MCF 10A (cell line): ENCODE measurements at regions not wholly inside any gene's neighbourhood (a gene's known extent, or its start where the extent isn't known, plus 50 kb on each side); places are given as distances from the start of the nearest gene placed in this dataset.

Source experiments
- BruUV-seq: library from RNA; stranded (reverse); fragments of 400-500 nt; replicated peaks from 2 replicates; lab custom pipeline; 2021; lab: Mats Ljungman, UMichigan
- CTCF ChIA-PET: fragments of 300-600 bp; sonication (Branson Sonifier 250); formaldehyde crosslinking; extraction: SDS; loops from one replicate; lab custom pipeline; 2021; ENCODE audit warnings: antibody characterized with exemption, inconsistent platforms; lab: Yijun Ruan, JAX
- POLR2A ChIA-PET: fragments of 300-600, 350-650 bp; sonication (Branson Sonifier 250); formaldehyde crosslinking; extraction: SDS; loops from one replicate; lab custom pipeline; 2020; ENCODE audit warnings: antibody characterized with exemption, inconsistent platforms; lab: Yijun Ruan, JAX
- DNase-seq: peaks from one replicate; pipeline ENCODE4 v3.0.0-alpha.2; 2018; ENCODE audit not compliant: unreplicated experiment
- H3K27ac Mint-ChIP-seq: one replicate; pipeline ENCODE4 v1.8.0; 2022; ENCODE audit warnings: mild to moderate bottlenecking, low read depth, mixed read lengths; ENCODE audit not compliant: unreplicated experiment
- H3K27me3 Mint-ChIP-seq: one replicate; pipeline ENCODE4 v1.8.0; 2022; ENCODE audit warnings: mixed read lengths; ENCODE audit not compliant: insufficient read depth, unreplicated experiment
- H3K36me3 Mint-ChIP-seq: one replicate; pipeline ENCODE4 v1.8.0; 2022; ENCODE audit warnings: mild to moderate bottlenecking, moderate library complexity, mixed read lengths; ENCODE audit not compliant: insufficient read depth, unreplicated experiment
- H3K4me1 Mint-ChIP-seq: one replicate; pipeline ENCODE4 v1.8.0; 2022; ENCODE audit warnings: mixed read lengths; ENCODE audit not compliant: insufficient read depth, unreplicated experiment
- H3K4me3 Mint-ChIP-seq: one replicate; pipeline ENCODE4 v1.8.0; 2022; ENCODE audit warnings: mild to moderate bottlenecking, moderate library complexity, mixed read lengths; ENCODE audit not compliant: unreplicated experiment
- H3K9me3 Mint-ChIP-seq: one replicate; pipeline ENCODE4 v1.8.0; 2022; ENCODE audit warnings: mixed read lengths; ENCODE audit not compliant: unreplicated experiment
- CTCF ChIP-seq: fragments of 200-600 bp; IDR thresholded peaks from one replicate; pipeline ENCODE4 v1.8.0; 2022; ENCODE audit warnings: antibody characterized with exemption, mild to moderate bottlenecking; ENCODE audit not compliant: unreplicated experiment
- intact Hi-C: fragments of 100-400 bp; cut with micrococcal nuclease; formaldehyde crosslinking; loops from 2 replicates; pipeline ENCODE4 v1.14.1; 2022

DNA sequence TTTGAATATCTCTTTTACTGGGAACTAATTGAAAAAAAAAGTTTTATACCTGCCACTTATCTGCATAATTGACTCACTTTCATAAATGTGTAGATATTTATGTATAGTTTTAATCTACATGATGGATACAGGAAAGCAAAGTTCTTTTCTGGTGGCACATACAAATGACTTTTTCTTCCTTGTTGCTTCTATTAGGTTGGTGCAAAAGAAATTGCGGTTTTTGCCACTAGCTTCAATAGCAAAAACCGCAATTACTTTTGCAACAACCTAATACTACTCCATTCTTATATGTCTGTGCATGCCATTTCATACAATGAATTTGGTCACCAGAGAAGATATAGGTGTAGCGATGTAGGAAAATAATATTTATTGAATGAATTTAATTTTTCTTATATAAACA, 344.5 kb upstream of the PCDH20 start:
- intact Hi-C loops, result no loop called here
- no peak overlapping the region for H3K4me3 Mint-ChIP-seq

GRCh38 chr13:61756031-61756430, 340.4 kb upstream of the PCDH20 start:
- Mint-ChIP-seq H3K4me3 (no peak overlapping the region), H3K36me3 (no peaks in the 10 kb centered on the region), H3K27me3 (no peaks in the 10 kb centered on the region), H3K27ac (no peak overlapping the region), H3K9me3 (peaks cover 15% of the 10 kb centered on the region), H3K4me1 (no peaks in the 10 kb centered on the region)
- ChIA-PET CTCF (no interaction called here), POLR2A (interaction anchor here (0.7 kb wide), 1 partner anchor 265 kb away, joined by 3 read pairs; no protein-coding TSS in a partner anchor)
- intact Hi-C loops, result no loop called here
- DNase-seq, result no peak
- BruUV-seq, result no TSS peak
- no peak for TF ChIP-seq CTCF

More for the DNA sequence above, 344.5 kb upstream of the PCDH20 start:
- H3K36me3 Mint-ChIP-seq, result no peaks in the 10 kb centered on the region
- POLR2A ChIA-PET, result no interaction called here
- H3K9me3 Mint-ChIP-seq, result peaks cover 6% of the 10 kb centered on the region
- no peak overlapping the region for H3K27ac Mint-ChIP-seq
- no peak for DNase-seq
- CTCF ChIA-PET, result no interaction called here
- BruUV-seq, result no TSS peak
- TF ChIP-seq CTCF, result no peak
- H3K4me1 Mint-ChIP-seq, result no peaks in the 10 kb centered on the region
- H3K27me3 Mint-ChIP-seq, result no peaks in the 10 kb centered on the region

GRCh38 chr13:61751039-61751438, 335.4 kb upstream of the PCDH20 start:
- Mint-ChIP-seq H3K27ac (no peak overlapping the region), H3K9me3 (peaks cover 15% of the 10 kb centered on the region), H3K36me3 (no peaks in the 10 kb centered on the region), H3K27me3 (no peaks in the 10 kb centered on the region), H3K4me3 (no peak overlapping the region), H3K4me1 (no peaks in the 10 kb centered on the region)
- BruUV-seq, result no TSS peak
- CTCF ChIA-PET, result no interaction called here
- POLR2A ChIA-PET, result interaction anchor here (0.5 kb wide), 1 partner anchor 37 kb away, joined by 3 read pairs; no protein-coding TSS in a partner anchor
- no peak for TF ChIP-seq CTCF
- no peak for DNase-seq
- intact Hi-C loops, result no loop called here

- Mint-ChIP-seq H3K27me3 (no peaks in the 10 kb centered on the region), H3K27ac (no peak overlapping the region), H3K36me3 (no peaks in the 10 kb centered on the region)
Measured at GRCh38 chr13:61738236-61738750, 322.6 kb upstream of the PCDH20 start.

More at GRCh38 chr13:61738236-61738750, 322.6 kb upstream of the PCDH20 start:
- H3K9me3 Mint-ChIP-seq, result peaks cover 39% of the 10 kb centered on the region
- intact Hi-C loops, result no loop called here
- no TSS peak for BruUV-seq
- no peak for TF ChIP-seq CTCF
- DNase-seq, result no peak
- H3K4me3 Mint-ChIP-seq, result no peak overlapping the region
- ChIA-PET CTCF (no interaction called here), POLR2A (no interaction called here)
- H3K4me1 Mint-ChIP-seq, result no peaks in the 10 kb centered on the region
